CD8-positive, alpha-beta memory T cell (primary cell): ENCODE measurements at regions not wholly inside any gene's neighbourhood (a gene's known extent, or its start where the extent isn't known, plus 50 kb on each side); places are given as distances from the start of the nearest gene placed in this dataset.
A peak's percentile ranks its signal among the peaks of the same experiment; 100 is the strongest.

Experiments
- CTCF ChIA-PET: fragments of 350-600 bp; sonication (Branson Sonifier 250); formaldehyde crosslinking; loops from one replicate; lab custom pipeline; 2021; ENCODE audit warnings: antibody characterized with exemption; lab: Charles Lee
- POLR2A ChIA-PET: fragments of 350-600 bp; sonication (Branson Sonifier 250); formaldehyde crosslinking; loops from one replicate; lab custom pipeline; 2021; ENCODE audit warnings: antibody characterized with exemption; lab: Charles Lee
- DNase-seq, 5 donors: peaks; one replicate each; pipeline versions ENCODE4 v3.0.0 to v3.0.0-alpha.2; 2020 to 2022; ENCODE audit warnings: mixed read lengths in 1 of 5
- H3K27ac ChIP-seq: one replicate; pipeline ENCODE4 v1.7.0; 2013; ENCODE audit warnings: low read depth, mild to moderate bottlenecking, low read length, moderate library complexity
- H3K27me3 ChIP-seq: 2 replicates; pipeline ENCODE4 v1.7.0; 2013; ENCODE audit warnings: low read length, mild to moderate bottlenecking; ENCODE audit not compliant: insufficient read depth, poor library complexity, severe bottlenecking
- H3K36me3 ChIP-seq: 2 replicates; pipeline ENCODE4 v1.7.0; 2013; ENCODE audit warnings: mild to moderate bottlenecking, low read length, moderate library complexity; ENCODE audit not compliant: insufficient read depth
- H3K4me1 ChIP-seq: 2 replicates; pipeline ENCODE4 v1.7.0; 2013; ENCODE audit warnings: mild to moderate bottlenecking, low read length, moderate library complexity; ENCODE audit not compliant: insufficient read depth
- H3K4me3 ChIP-seq: 2 replicates; pipeline ENCODE4 v1.7.0; 2013; ENCODE audit warnings: mild to moderate bottlenecking, low read length
- H3K9me3 ChIP-seq: 2 replicates; pipeline ENCODE4 v1.7.0; 2013; ENCODE audit warnings: mild to moderate bottlenecking, low read length
- H3K27ac Mint-ChIP-seq, 8 donors: one replicate each; pipeline ENCODE4 v1.8.0; 2020 to 2021; ENCODE audit warnings: mixed read lengths in 8 of 8, mild to moderate bottlenecking in 6 of 8, inconsistent platforms in 3 of 8, moderate library complexity in 3 of 8
- H3K27me3 Mint-ChIP-seq, 2 donors: one replicate each; pipeline ENCODE4 v1.8.0; 2020 to 2021; ENCODE audit warnings: mixed read lengths in 2 of 2, mild to moderate bottlenecking in 1 of 2, moderate library complexity in 1 of 2
- H3K36me3 Mint-ChIP-seq, 3 donors: one replicate each; pipeline ENCODE4 v1.8.0; 2020 to 2021; ENCODE audit warnings: mixed read lengths in 3 of 3, inconsistent platforms in 1 of 3, mild to moderate bottlenecking in 1 of 3
- H3K4me1 Mint-ChIP-seq, 3 donors: one replicate each; pipeline ENCODE4 v1.8.0; 2020 to 2021; ENCODE audit warnings: mixed read lengths in 3 of 3, inconsistent platforms in 1 of 3, mild to moderate bottlenecking in 1 of 3
- H3K4me3 Mint-ChIP-seq, 7 donors: one replicate each; pipeline ENCODE4 v1.8.0; 2020 to 2021; ENCODE audit warnings: mixed read lengths in 7 of 7, mild to moderate bottlenecking in 6 of 7, moderate library complexity in 4 of 7, inconsistent platforms in 2 of 7
- H3K9me3 Mint-ChIP-seq, 5 donors: one replicate each; pipeline ENCODE4 v1.8.0; 2020 to 2022; ENCODE audit warnings: mixed read lengths in 5 of 5, mild to moderate bottlenecking in 3 of 5, moderate library complexity in 2 of 5, inconsistent platforms in 1 of 5

DNA sequence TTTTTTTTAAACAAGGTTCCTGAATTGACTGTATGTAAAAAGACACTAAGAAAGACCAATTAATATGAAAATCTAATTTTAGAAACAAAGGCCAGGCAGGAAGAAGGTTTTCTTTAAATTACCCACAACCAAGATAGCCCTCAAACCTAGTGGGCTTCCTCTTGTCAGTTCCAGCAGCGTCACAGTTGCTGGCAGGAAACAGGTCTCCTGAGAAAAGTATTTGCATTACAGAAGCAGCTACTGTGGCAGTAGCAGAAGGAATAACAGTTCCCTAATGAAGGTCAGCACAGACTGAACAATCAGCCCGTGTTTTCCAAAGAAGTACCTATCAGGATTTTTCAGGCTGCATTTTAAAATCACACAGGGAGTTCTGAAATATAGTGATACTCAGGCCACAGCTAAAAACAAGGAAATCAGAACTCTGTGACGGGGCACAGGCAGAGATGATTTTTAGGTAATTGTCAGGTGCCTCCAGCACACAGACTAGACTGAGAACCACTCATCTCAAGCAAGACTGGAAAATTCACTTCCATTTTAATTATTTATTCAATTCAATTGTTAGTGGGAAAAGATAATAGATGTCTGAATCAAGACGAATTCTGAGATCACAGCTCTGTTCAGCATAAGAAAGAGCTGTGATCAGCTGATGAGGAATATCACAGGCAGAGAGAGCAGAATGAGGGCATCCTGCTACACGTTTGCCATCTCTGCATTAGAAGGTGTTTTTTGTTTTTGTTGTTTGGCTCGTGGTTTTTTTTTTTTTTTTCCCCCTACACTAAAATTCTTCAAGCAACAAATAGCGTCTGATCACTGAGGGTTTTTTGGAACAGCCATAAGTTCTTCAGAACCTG lies 230.5 kb upstream of the KHDRBS2 start:
- Mint-ChIP-seq H3K4me1 (no peaks in the 10 kb centered on the region), H3K27ac (no peak overlapping the region), H3K9me3 (peaks cover 2 to 17% (median 12%) of the 10 kb centered on the region in 5 donors), H3K4me3 (no peak overlapping the region), H3K36me3 (no peaks in the 10 kb centered on the region), H3K27me3 (no peaks in the 10 kb centered on the region)
- CTCF ChIA-PET: no interaction called here
- Histone ChIP-seq H3K27ac (no peak overlapping the region), H3K4me1 (no peaks in the 10 kb centered on the region), H3K4me3 (no peak overlapping the region), H3K27me3 (no peaks in the 10 kb centered on the region), H3K36me3 (no peaks in the 10 kb centered on the region), H3K9me3 (no peaks in the 10 kb centered on the region)
- no peak for DNase-seq
- POLR2A ChIA-PET: no interaction called here

DNA sequence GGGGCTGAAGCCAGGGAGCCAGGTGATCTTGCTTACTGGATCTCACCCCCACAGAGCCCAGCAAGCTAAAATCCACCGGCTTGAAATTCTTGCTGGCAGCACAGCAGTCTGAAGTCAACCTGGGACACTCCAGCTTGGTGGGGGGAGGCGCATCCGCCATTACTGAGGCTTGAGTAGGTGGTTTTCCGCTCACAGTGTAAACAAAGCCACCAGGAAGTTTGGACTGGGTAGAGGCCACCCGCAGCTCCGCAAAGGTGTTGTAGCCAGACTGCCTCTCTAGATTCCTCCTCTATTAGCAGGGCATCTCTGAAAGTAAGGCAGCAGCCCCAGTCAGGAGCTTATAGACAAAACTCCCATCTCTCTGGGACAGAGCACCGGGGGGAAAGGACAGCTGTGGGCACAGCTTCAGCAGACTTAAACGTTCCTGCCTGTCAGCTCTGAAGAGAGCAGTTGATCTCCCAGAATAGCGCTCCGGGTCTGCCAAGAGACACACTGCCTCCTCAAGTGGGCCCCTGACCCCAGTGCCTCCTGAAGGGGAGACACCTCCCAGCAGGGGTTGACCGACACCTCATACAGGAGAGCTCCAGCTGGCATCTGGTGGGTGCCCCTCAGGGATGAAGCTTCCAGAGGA lies 206.3 kb upstream of the KHDRBS2 start:
- no peak overlapping the region for H3K27ac Mint-ChIP-seq

DNA sequence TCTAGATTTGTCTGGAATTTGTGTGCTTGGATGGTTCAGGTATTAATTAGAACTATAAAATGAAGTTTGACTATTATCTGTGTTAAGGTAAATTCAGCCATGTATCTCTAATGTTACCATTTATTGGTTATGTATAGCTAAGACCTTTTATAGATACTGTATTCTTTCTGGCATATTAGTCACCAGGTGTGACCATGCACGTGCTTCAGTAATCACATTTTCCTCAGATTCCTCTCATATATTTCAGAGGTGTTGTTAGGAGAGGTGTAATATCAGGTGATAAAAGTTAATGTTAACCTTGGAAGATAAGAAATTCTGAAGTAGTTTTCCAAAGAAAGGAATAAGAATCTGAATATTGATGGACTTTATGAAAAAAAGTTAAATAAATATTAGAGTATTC lies 194.5 kb upstream of the KHDRBS2 start:
- no peaks in the 10 kb centered on the region for H3K4me1 ChIP-seq
- Mint-ChIP-seq H3K27ac (no peak overlapping the region), H3K36me3 (no peaks in the 10 kb centered on the region), H3K27me3 (no peaks in the 10 kb centered on the region), H3K4me3 (no peak overlapping the region), H3K9me3 (peaks cover 0 to 22% (median 12%) of the 10 kb centered on the region in 5 donors), H3K4me1 (no peaks in the 10 kb centered on the region)
- no peaks in the 10 kb centered on the region for H3K9me3 ChIP-seq
- no peaks in the 10 kb centered on the region for H3K27me3 ChIP-seq
- H3K27ac ChIP-seq: no peak overlapping the region
- DNase-seq: no peak
- ChIA-PET POLR2A (no interaction called here), CTCF (no interaction called here)
- no peak overlapping the region for H3K4me3 ChIP-seq
- H3K36me3 ChIP-seq: no peaks in the 10 kb centered on the region

More for the DNA sequence above, 206.3 kb upstream of the KHDRBS2 start:
- Histone ChIP-seq H3K4me1 (no peaks in the 10 kb centered on the region), H3K27ac (no peak overlapping the region), H3K4me3 (no peak overlapping the region), H3K36me3 (no peaks in the 10 kb centered on the region), H3K27me3 (no peaks in the 10 kb centered on the region), H3K9me3 (no peaks in the 10 kb centered on the region)
- H3K4me3 Mint-ChIP-seq: no peak overlapping the region
- H3K27me3 Mint-ChIP-seq: peaks cover 0 to 1% of the 10 kb centered on the region in 2 donors
- no peaks in the 10 kb centered on the region for H3K36me3 Mint-ChIP-seq
- ChIA-PET CTCF (no interaction called here), POLR2A (no interaction called here)
- peak in 1 of 5 donors; percentile 32 for DNase-seq
- no peaks in the 10 kb centered on the region for H3K4me1 Mint-ChIP-seq
- H3K9me3 Mint-ChIP-seq: peaks cover 14 to 33% (median 26%) of the 10 kb centered on the region in 5 donors

DNA sequence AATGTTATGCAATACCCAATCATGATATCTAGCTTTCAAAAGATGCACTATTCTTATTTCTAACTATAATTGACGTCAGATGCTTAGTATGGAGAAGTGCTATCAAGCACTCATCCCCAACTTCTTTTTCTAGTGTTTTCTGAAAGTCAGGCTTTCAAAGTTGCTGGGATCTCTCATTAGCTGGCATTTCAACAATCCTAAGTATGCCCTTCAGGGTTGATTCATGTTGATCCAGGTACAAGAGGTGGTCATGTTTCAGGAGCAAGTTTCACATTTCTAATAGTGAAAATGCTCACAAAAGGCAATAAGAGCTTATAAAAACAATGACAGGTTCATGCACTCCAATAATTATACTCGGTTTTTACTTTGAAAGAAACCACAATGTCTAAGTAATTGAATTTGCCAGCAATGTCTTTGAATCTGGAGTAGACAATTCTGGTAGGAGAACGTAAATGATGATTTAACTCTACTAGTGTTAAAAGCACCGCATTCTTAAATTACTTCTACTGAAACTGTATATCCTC lies 193.7 kb upstream of the KHDRBS2 start:
- Mint-ChIP-seq H3K4me3 (no peak overlapping the region), H3K27ac (no peak overlapping the region), H3K27me3 (no peaks in the 10 kb centered on the region), H3K36me3 (no peaks in the 10 kb centered on the region), H3K4me1 (no peaks in the 10 kb centered on the region), H3K9me3 (peaks cover 0 to 28% (median 14%) of the 10 kb centered on the region in 5 donors)
- Histone ChIP-seq H3K4me1 (no peaks in the 10 kb centered on the region), H3K9me3 (no peaks in the 10 kb centered on the region), H3K4me3 (no peak overlapping the region), H3K27ac (no peak overlapping the region), H3K36me3 (no peaks in the 10 kb centered on the region), H3K27me3 (no peaks in the 10 kb centered on the region)
- ChIA-PET POLR2A (no interaction called here), CTCF (no interaction called here)
- DNase-seq: no peak

DNA sequence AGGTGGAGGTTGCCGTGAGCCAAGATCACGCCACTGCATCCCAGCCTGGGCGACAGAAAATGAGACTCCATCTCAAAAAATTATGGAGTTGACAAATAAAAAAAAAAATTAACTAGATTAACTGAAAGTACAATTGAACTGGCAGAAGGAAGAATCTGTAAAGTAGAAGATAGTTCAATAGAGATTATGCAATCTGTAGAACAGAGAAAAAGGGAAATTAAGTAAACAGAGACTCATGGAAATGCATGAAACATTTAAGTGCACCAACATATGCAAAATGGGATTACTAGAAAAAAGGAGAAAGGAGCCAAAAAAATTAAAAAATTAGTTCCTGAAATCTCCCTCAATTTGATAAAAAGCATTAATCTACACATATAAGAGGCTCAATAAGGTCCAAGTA lies 188.8 kb upstream of the KHDRBS2 start:
- Mint-ChIP-seq H3K27me3 (no peaks in the 10 kb centered on the region), H3K9me3 (peaks cover 0 to 27% (median 15%) of the 10 kb centered on the region in 5 donors), H3K27ac (no peak overlapping the region), H3K4me1 (no peaks in the 10 kb centered on the region), H3K4me3 (no peak overlapping the region), H3K36me3 (no peaks in the 10 kb centered on the region)
- DNase-seq: no peak
- ChIA-PET POLR2A (no interaction called here), CTCF (no interaction called here)
- no peak overlapping the region for H3K27ac ChIP-seq
- H3K4me1 ChIP-seq: no peaks in the 10 kb centered on the region
- no peak overlapping the region for H3K4me3 ChIP-seq
- H3K9me3 ChIP-seq: no peaks in the 10 kb centered on the region
- H3K27me3 ChIP-seq: no peaks in the 10 kb centered on the region
- H3K36me3 ChIP-seq: no peaks in the 10 kb centered on the region

DNA sequence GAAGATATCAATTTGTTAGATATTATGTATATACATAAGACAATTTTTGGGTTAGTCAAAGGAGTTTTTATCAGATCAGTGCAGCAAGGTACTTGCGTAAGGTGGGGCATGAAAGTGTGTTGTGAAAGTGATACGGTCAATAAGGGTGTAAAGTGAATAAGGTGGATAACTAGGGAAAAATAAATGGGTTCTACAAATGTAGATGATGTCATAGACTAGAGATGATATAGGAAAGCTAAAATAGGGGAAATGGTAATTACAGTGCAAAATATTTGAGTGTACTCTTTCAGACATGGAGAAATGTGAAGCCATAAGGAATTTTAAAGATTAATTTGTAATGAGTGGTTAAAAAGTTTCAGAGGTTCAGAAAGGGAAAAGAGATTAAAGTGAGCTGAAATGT lies 180.6 kb upstream of the KHDRBS2 start:
- Mint-ChIP-seq H3K4me1 (no peaks in the 10 kb centered on the region), H3K9me3 (peaks cover 5 to 28% (median 9%) of the 10 kb centered on the region in 5 donors), H3K27me3 (no peaks in the 10 kb centered on the region), H3K4me3 (no peak overlapping the region), H3K27ac (no peak overlapping the region), H3K36me3 (no peaks in the 10 kb centered on the region)
- Histone ChIP-seq H3K36me3 (no peaks in the 10 kb centered on the region), H3K27ac (no peak overlapping the region), H3K27me3 (no peaks in the 10 kb centered on the region), H3K4me3 (no peak overlapping the region), H3K9me3 (no peaks in the 10 kb centered on the region), H3K4me1 (no peaks in the 10 kb centered on the region)
- DNase-seq: no peak
- POLR2A ChIA-PET: no interaction called here
- CTCF ChIA-PET: no interaction called here

DNA sequence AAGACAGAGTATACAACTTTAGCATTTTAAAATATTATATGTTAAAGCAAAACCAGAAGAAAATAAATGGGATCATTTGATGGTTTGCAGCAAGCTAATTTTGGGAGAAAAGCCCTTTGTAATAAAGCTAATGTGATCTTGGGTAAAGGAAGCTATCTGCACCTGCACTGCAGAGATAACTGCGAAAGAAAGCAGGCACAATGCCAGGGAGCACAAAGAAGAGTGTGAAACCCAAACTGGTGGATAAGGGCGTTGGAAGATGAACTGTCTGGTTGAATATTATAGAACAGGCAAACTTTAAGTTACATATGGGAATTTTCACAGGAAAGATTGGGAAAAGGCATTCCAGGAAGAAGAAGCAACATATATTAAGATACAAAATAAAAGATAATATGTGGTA lies 179.2 kb upstream of the KHDRBS2 start:
- no peaks in the 10 kb centered on the region for H3K36me3 Mint-ChIP-seq
- CTCF ChIA-PET: no interaction called here
- no peak overlapping the region for H3K27ac ChIP-seq
- POLR2A ChIA-PET: no interaction called here
- H3K9me3 Mint-ChIP-seq: peaks cover 4 to 28% (median 5%) of the 10 kb centered on the region in 5 donors
- no peaks in the 10 kb centered on the region for H3K4me1 ChIP-seq
- H3K9me3 ChIP-seq: no peaks in the 10 kb centered on the region
- DNase-seq: no peak
- no peak overlapping the region for H3K27ac Mint-ChIP-seq
- H3K27me3 Mint-ChIP-seq: no peaks in the 10 kb centered on the region
- H3K4me1 Mint-ChIP-seq: no peaks in the 10 kb centered on the region
- no peak overlapping the region for H3K4me3 ChIP-seq
- no peaks in the 10 kb centered on the region for H3K36me3 ChIP-seq
- no peak overlapping the region for H3K4me3 Mint-ChIP-seq
- H3K27me3 ChIP-seq: no peaks in the 10 kb centered on the region

DNA sequence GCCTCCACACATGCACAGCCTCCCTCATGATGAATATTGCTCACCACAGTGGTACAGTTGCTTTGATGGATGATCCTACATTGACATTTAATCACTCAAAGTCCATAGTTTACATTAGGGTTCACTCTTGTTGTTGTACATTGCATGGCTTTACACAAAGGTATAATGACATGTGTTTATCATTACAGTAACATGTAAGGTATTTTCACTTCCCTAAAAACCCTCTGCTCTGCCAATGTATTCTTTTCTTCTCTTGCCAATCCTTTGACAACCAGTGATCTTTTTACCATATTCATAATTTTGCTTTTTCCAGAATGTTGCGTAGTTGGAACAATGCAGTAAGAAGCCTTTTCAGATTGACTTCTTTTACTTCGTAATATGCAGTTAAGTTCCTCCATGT lies 166.6 kb upstream of the KHDRBS2 start:
- Histone ChIP-seq H3K27ac (no peak overlapping the region), H3K4me3 (no peak overlapping the region), H3K27me3 (no peaks in the 10 kb centered on the region), H3K36me3 (no peaks in the 10 kb centered on the region), H3K4me1 (no peaks in the 10 kb centered on the region), H3K9me3 (no peaks in the 10 kb centered on the region)
- Mint-ChIP-seq H3K9me3 (peaks cover 9 to 20% (median 13%) of the 10 kb centered on the region in 5 donors), H3K27me3 (no peaks in the 10 kb centered on the region), H3K27ac (no peak overlapping the region), H3K4me1 (no peaks in the 10 kb centered on the region), H3K4me3 (no peak overlapping the region), H3K36me3 (no peaks in the 10 kb centered on the region)
- DNase-seq: no peak
- POLR2A ChIA-PET: no interaction called here
- CTCF ChIA-PET: no interaction called here
